Tibial nerve (tissue), 3 donors: ENCODE measurements at regions not wholly inside any gene's neighbourhood (a gene's known extent, or its start where the extent isn't known, plus 50 kb on each side); places are given as distances from the start of the nearest gene placed in this dataset.

ENCODE experiments used
- POLR2A ChIP-seq, 2 donors: fragments of 450-650 bp; IDR thresholded peaks; one replicate each; pipeline ENCODE4 v1.6.1; 2017; ENCODE audit warnings: antibody characterized with exemption in 2 of 2, mild to moderate bottlenecking in 2 of 2, moderate library complexity in 2 of 2
- TF ChIP-seq, protein P1 (sequence below), 5 experiments: fragments of 200-600 bp in 3 of 5; fragments of 450-650 bp in 2 of 5; sonication (generic) in 3 of 5; IDR thresholded peaks; one replicate each; pipeline ENCODE4 v1.5.1; 2016 to 2019; ENCODE audit warnings: antibody characterized with exemption in 5 of 5, mild to moderate bottlenecking in 3 of 5, moderate library complexity in 2 of 5

DNA sequence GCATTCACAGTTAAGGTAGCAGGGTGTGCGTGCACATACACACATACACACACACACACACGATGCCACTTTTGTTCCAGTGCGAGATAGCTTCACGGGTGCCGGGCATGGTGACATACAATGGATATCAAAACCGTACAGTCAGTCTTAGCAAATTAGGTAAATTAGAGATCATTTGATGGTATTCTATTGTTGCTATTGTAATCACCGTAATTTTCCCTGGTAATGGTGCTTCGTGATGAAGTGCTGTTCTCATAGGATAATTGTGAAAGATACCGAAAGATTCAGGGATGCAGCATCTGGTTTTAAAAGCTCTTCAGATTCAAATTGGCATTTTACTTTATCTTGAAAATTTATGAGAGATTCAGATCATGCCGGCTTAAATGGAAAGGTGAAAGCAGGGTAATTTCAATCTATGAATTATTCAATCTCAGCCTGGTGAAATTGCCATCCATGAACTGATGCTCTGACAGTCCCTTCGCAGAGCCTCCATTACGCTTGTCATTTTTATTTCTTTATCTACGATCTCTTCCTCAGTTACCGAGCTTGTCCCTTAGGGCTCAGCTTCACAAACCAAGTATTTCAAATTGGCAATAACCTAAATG, 71.3 kb upstream of the SOX4 start:
- TF ChIP-seq POLR2A (IDR thresholded peaks at IDR 0.05) = no peak
- TF ChIP-seq, protein P1, sequence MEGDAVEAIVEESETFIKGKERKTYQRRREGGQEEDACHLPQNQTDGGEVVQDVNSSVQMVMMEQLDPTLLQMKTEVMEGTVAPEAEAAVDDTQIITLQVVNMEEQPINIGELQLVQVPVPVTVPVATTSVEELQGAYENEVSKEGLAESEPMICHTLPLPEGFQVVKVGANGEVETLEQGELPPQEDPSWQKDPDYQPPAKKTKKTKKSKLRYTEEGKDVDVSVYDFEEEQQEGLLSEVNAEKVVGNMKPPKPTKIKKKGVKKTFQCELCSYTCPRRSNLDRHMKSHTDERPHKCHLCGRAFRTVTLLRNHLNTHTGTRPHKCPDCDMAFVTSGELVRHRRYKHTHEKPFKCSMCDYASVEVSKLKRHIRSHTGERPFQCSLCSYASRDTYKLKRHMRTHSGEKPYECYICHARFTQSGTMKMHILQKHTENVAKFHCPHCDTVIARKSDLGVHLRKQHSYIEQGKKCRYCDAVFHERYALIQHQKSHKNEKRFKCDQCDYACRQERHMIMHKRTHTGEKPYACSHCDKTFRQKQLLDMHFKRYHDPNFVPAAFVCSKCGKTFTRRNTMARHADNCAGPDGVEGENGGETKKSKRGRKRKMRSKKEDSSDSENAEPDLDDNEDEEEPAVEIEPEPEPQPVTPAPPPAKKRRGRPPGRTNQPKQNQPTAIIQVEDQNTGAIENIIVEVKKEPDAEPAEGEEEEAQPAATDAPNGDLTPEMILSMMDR (IDR thresholded peaks at IDR 0.05) = no peak
